ENCODE measurements at regions not wholly inside any gene's neighbourhood (a gene's known extent, or its start where the extent isn't known, plus 50 kb on each side); places are given as distances from the start of the nearest gene placed in this dataset.

DNA sequence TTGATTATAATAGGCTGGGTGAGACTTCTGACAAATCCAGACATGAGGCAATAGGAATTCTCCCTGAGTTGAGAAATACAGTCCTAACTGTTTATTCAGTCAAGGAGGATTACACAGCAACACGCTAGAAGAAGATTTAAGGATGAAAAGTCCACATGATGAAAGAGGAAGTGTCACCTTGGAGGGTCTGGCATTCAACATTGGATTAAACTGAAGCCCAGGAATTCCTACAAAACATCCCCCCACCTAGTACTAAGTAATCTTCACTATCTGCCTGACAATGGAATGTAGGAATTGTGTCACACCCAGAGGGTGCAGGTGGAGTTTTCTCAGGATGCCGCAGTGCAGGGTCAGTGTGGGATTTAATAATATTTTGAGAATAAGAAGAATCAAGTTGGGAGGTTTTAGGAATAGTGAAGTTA lies 142.4 kb downstream of the SOCS6 start (continued):
- TF ChIP-seq SOX6 (IDR thresholded peaks at IDR 0.05) (no peak), SOX6 (CRISPR knock-in tag; IDR thresholded peaks at IDR 0.05) (peak; percentile 95), GABPA (IDR thresholded peaks at IDR 0.05; ENCODE audit: low read depth, low read length) (no peak), GABPA (CRISPR knock-in tag; IDR thresholded peaks at IDR 0.05; ENCODE audit: low read depth) (no peak; the same call in 1 of the 2 replicates), KDM6A (CRISPR knock-in tag; IDR thresholded peaks at IDR 0.05; ENCODE audit: low read depth) (peak; percentile 79), RARA (CRISPR knock-in tag; IDR thresholded peaks at IDR 0.05) (peak; percentile 76), ZNF124 (CRISPR knock-in tag; IDR thresholded peaks at IDR 0.05) (peak; percentile 29; the same call in 1 of the 2 replicates), NFYB (CRISPR knock-in tag; IDR thresholded peaks at IDR 0.05) (no peak), TCF7 (IDR thresholded peaks at IDR 0.05; ENCODE audit: low read depth) (peak; percentile 89), PPARG (CRISPR knock-in tag; conservative IDR thresholded peaks at IDR 0.05) (peak; percentile 77), SKI (IDR thresholded peaks at IDR 0.05; ENCODE audit: partially characterized antibody) (peak; percentile 80), NFKBIZ (CRISPR knock-in tag; IDR thresholded peaks at IDR 0.05) (peak; percentile 92; the same call in 1 of the 2 replicates), ZNF547 (CRISPR knock-in tag; IDR thresholded peaks at IDR 0.05) (no peak), TBX3 (IDR thresholded peaks at IDR 0.05; ENCODE audit: borderline replicate concordance) (peak; percentile 92), CEBPG (CRISPR knock-in tag; IDR thresholded peaks at IDR 0.05) (peak; percentile 95), YEATS4 (CRISPR knock-in tag; IDR thresholded peaks at IDR 0.05; ENCODE audit: borderline replicate concordance) (no peak), ZBTB21 (CRISPR knock-in tag; IDR thresholded peaks at IDR 0.05) (peak; percentile 60; the same call in 1 of the 2 replicates), ZSCAN31 (CRISPR knock-in tag; IDR thresholded peaks at IDR 0.05; ENCODE audit: low read depth) (no peak), PHB2 (IDR thresholded peaks at IDR 0.05; ENCODE audit: partially characterized antibody) (no peak), PITX1 (CRISPR knock-in tag; IDR thresholded peaks at IDR 0.05) (peak; percentile 95), HNF4A (CRISPR knock-in tag; IDR thresholded peaks at IDR 0.05) (peak; percentile 93), REL (CRISPR knock-in tag; conservative IDR thresholded peaks at IDR 0.05) (no peak), ZBTB7B (CRISPR knock-in tag; IDR thresholded peaks at IDR 0.05) (peak; percentile 67; the same call in 1 of the 2 replicates)
- TF ChIP-seq, protein P1, sequence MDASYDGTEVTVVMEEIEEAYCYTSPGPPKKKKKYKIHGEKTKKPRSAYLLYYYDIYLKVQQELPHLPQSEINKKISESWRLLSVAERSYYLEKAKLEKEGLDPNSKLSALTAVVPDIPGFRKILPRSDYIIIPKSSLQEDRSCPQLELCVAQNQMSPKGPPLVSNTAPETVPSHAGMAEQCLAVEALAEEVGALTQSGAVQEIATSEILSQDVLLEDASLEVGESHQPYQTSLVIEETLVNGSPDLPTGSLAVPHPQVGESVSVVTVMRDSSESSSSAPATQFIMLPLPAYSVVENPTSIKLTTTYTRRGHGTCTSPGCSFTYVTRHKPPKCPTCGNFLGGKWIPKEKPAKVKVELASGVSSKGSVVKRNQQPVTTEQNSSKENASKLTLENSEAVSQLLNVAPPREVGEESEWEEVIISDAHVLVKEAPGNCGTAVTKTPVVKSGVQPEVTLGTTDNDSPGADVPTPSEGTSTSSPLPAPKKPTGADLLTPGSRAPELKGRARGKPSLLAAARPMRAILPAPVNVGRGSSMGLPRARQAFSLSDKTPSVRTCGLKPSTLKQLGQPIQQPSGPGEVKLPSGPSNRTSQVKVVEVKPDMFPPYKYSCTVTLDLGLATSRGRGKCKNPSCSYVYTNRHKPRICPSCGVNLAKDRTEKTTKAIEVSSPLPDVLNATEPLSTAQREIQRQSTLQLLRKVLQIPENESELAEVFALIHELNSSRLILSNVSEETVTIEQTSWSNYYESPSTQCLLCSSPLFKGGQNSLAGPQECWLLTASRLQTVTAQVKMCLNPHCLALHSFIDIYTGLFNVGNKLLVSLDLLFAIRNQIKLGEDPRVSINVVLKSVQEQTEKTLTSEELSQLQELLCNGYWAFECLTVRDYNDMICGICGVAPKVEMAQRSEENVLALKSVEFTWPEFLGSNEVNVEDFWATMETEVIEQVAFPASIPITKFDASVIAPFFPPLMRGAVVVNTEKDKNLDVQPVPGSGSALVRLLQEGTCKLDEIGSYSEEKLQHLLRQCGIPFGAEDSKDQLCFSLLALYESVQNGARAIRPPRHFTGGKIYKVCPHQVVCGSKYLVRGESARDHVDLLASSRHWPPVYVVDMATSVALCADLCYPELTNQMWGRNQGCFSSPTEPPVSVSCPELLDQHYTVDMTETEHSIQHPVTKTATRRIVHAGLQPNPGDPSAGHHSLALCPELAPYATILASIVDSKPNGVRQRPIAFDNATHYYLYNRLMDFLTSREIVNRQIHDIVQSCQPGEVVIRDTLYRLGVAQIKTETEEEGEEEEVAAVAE (CRISPR knock-in tag; IDR thresholded peaks at IDR 0.05; ENCODE audit: borderline replicate concordance): 0 out of 2 replicates have a peak, but pooled peaks have one; percentile 40
- TF ChIP-seq, protein P2, sequence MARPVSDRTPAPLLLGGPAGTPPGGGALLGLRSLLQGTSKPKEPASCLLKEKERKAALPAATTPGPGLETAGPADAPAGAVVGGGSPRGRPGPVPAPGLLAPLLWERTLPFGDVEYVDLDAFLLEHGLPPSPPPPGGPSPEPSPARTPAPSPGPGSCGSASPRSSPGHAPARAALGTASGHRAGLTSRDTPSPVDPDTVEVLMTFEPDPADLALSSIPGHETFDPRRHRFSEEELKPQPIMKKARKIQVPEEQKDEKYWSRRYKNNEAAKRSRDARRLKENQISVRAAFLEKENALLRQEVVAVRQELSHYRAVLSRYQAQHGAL (CRISPR knock-in tag; IDR thresholded peaks at IDR 0.05; ENCODE audit: not compliant biosample characterization): peak; percentile 26
- TF ChIP-seq, protein P3, sequence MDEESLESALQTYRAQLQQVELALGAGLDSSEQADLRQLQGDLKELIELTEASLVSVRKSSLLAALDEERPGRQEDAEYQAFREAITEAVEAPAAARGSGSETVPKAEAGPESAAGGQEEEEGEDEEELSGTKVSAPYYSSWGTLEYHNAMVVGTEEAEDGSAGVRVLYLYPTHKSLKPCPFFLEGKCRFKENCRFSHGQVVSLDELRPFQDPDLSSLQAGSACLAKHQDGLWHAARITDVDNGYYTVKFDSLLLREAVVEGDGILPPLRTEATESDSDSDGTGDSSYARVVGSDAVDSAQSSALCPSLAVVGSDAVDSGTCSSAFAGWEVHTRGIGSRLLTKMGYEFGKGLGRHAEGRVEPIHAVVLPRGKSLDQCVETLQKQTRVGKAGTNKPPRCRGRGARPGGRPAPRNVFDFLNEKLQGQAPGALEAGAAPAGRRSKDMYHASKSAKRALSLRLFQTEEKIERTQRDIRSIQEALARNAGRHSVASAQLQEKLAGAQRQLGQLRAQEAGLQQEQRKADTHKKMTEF (CRISPR knock-in tag; IDR thresholded peaks at IDR 0.05): peak; percentile 84
- TF ChIP-seq, protein P4, sequence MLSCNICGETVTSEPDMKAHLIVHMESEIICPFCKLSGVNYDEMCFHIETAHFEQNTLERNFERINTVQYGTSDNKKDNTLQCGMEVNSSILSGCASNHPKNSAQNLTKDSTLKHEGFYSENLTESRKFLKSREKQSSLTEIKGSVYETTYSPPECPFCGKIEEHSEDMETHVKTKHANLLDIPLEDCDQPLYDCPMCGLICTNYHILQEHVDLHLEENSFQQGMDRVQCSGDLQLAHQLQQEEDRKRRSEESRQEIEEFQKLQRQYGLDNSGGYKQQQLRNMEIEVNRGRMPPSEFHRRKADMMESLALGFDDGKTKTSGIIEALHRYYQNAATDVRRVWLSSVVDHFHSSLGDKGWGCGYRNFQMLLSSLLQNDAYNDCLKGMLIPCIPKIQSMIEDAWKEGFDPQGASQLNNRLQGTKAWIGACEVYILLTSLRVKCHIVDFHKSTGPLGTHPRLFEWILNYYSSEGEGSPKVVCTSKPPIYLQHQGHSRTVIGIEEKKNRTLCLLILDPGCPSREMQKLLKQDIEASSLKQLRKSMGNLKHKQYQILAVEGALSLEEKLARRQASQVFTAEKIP (CRISPR knock-in tag; IDR thresholded peaks at IDR 0.05; ENCODE audit: borderline replicate concordance): no peak

Measured in HepG2 (cell line).